Activated CD4-positive, alpha-beta T cell treated with anti-CD3 and anti-CD28 coated beads, Interleukin-2, amount 10 ng/mL, durations not matched to agents 24 days and 14 days (primary cell): ENCODE measurements at regions not wholly inside any gene's neighbourhood (a gene's known extent, or its start where the extent isn't known, plus 50 kb on each side); places are given as distances from the start of the nearest gene placed in this dataset.

Source experiments
- DNase-seq: peaks from one replicate; pipeline ENCODE4 v3.0.0; 2022
- H3K27ac Mint-ChIP-seq: one replicate; pipeline ENCODE4 v1.8.0; 2022; ENCODE audit warnings: mild to moderate bottlenecking, mixed read lengths
- H3K27me3 Mint-ChIP-seq: one replicate; pipeline ENCODE4 v1.8.0; 2022; ENCODE audit warnings: mixed read lengths
- H3K36me3 Mint-ChIP-seq: one replicate; pipeline ENCODE4 v1.8.0; 2022; ENCODE audit warnings: low read depth, mild to moderate bottlenecking, mixed read lengths
- H3K4me1 Mint-ChIP-seq: one replicate; pipeline ENCODE4 v1.8.0; 2021; ENCODE audit warnings: mixed read lengths
- H3K4me3 Mint-ChIP-seq: one replicate; pipeline ENCODE4 v1.8.0; 2022; ENCODE audit warnings: mild to moderate bottlenecking, moderate library complexity, mixed read lengths
- H3K9me3 Mint-ChIP-seq: one replicate; pipeline ENCODE4 v1.8.0; 2021; ENCODE audit warnings: mixed read lengths
- intact Hi-C: fragments of 100-400 bp; cut with micrococcal nuclease; formaldehyde crosslinking; loops from one replicate; pipeline ENCODE4 v1.15.1; 2023

GRCh38 chr7:46162609-46163008 is 241.5 kb upstream of the IGFBP3 start:
- Mint-ChIP-seq H3K4me3 (no peak overlapping the region), H3K27me3 (no peaks in the 10 kb centered on the region), H3K27ac (no peak overlapping the region), H3K9me3 (no peaks in the 10 kb centered on the region), H3K4me1 (no peaks in the 10 kb centered on the region), H3K36me3 (no peaks in the 10 kb centered on the region)
- intact Hi-C loops = no loop called here
- no peak for DNase-seq

- intact Hi-C loops = no loop called here
- Mint-ChIP-seq H3K27me3 (no peaks in the 10 kb centered on the region), H3K36me3 (no peaks in the 10 kb centered on the region), H3K9me3 (no peaks in the 10 kb centered on the region), H3K27ac (no peak overlapping the region), H3K4me3 (no peak overlapping the region), H3K4me1 (no peaks in the 10 kb centered on the region)
- no peak for DNase-seq
These were observed 239.8 kb upstream of the IGFBP3 start for GRCh38 chr7:46160861-46161260.

- DNase-seq = peak; percentile 8
- H3K4me1 Mint-ChIP-seq = no peaks in the 10 kb centered on the region
- no peaks in the 10 kb centered on the region for H3K36me3 Mint-ChIP-seq
- intact Hi-C loops = no loop called here
- H3K9me3 Mint-ChIP-seq = no peaks in the 10 kb centered on the region
- H3K4me3 Mint-ChIP-seq = no peak overlapping the region
- no peaks in the 10 kb centered on the region for H3K27me3 Mint-ChIP-seq
- no peak overlapping the region for H3K27ac Mint-ChIP-seq
These were observed 236.9 kb upstream of the IGFBP3 start for GRCh38 chr7:46157931-46158330.

- Mint-ChIP-seq H3K36me3 (no peaks in the 10 kb centered on the region), H3K4me1 (no peaks in the 10 kb centered on the region), H3K9me3 (no peaks in the 10 kb centered on the region), H3K27ac (no peak overlapping the region), H3K27me3 (no peaks in the 10 kb centered on the region), H3K4me3 (no peak overlapping the region)
- intact Hi-C loops = no loop called here
- peak; percentile 25 for DNase-seq
These were observed 236.3 kb upstream of the IGFBP3 start for GRCh38 chr7:46157404-46157803.

- DNase-seq = no peak
- Mint-ChIP-seq H3K27ac (no peak overlapping the region), H3K36me3 (no peaks in the 10 kb centered on the region), H3K27me3 (no peaks in the 10 kb centered on the region), H3K4me1 (no peaks in the 10 kb centered on the region), H3K4me3 (no peak overlapping the region), H3K9me3 (no peaks in the 10 kb centered on the region)
- intact Hi-C loops = no loop called here
These were observed 235.8 kb upstream of the IGFBP3 start for GRCh38 chr7:46156853-46157252.

- Mint-ChIP-seq H3K9me3 (no peaks in the 10 kb centered on the region), H3K4me3 (no peak overlapping the region), H3K4me1 (no peaks in the 10 kb centered on the region), H3K36me3 (no peaks in the 10 kb centered on the region), H3K27me3 (no peaks in the 10 kb centered on the region), H3K27ac (no peak overlapping the region)
- DNase-seq = no peak
- intact Hi-C loops = no loop called here
These were observed 235.0 kb upstream of the IGFBP3 start for GRCh38 chr7:46156086-46156485.

- H3K27me3 Mint-ChIP-seq = no peaks in the 10 kb centered on the region
These were observed 234.3 kb upstream of the IGFBP3 start for GRCh38 chr7:46155367-46155766.

GRCh38 chr7:46153951-46154787 is 233.1 kb upstream of the IGFBP3 start:
- H3K27me3 Mint-ChIP-seq = no peaks in the 10 kb centered on the region
- no peaks in the 10 kb centered on the region for H3K9me3 Mint-ChIP-seq
- H3K4me3 Mint-ChIP-seq = no peak overlapping the region
- intact Hi-C loops = no loop called here
- H3K4me1 Mint-ChIP-seq = no peaks in the 10 kb centered on the region
- H3K27ac Mint-ChIP-seq = no peak overlapping the region
- H3K36me3 Mint-ChIP-seq = no peaks in the 10 kb centered on the region
- DNase-seq = no peak

More at GRCh38 chr7:46155367-46155766, 234.3 kb upstream of the IGFBP3 start:
- intact Hi-C loops = no loop called here
- no peaks in the 10 kb centered on the region for H3K36me3 Mint-ChIP-seq
- no peaks in the 10 kb centered on the region for H3K4me1 Mint-ChIP-seq
- H3K4me3 Mint-ChIP-seq = no peak overlapping the region
- H3K27ac Mint-ChIP-seq = no peak overlapping the region
- DNase-seq = no peak
- H3K9me3 Mint-ChIP-seq = no peaks in the 10 kb centered on the region

GRCh38 chr7:46153583-46153950 is 232.5 kb upstream of the IGFBP3 start:
- no peaks in the 10 kb centered on the region for H3K4me1 Mint-ChIP-seq
- no peaks in the 10 kb centered on the region for H3K9me3 Mint-ChIP-seq
- H3K4me3 Mint-ChIP-seq = no peak overlapping the region
- H3K27ac Mint-ChIP-seq = no peak overlapping the region
- intact Hi-C loops = no loop called here
- no peak for DNase-seq
- H3K36me3 Mint-ChIP-seq = no peaks in the 10 kb centered on the region
- H3K27me3 Mint-ChIP-seq = no peaks in the 10 kb centered on the region

- no peaks in the 10 kb centered on the region for H3K27me3 Mint-ChIP-seq
- no peak for DNase-seq
- intact Hi-C loops = no loop called here
- no peak overlapping the region for H3K27ac Mint-ChIP-seq
- H3K36me3 Mint-ChIP-seq = no peaks in the 10 kb centered on the region
- H3K4me3 Mint-ChIP-seq = no peak overlapping the region
- H3K9me3 Mint-ChIP-seq = no peaks in the 10 kb centered on the region
- H3K4me1 Mint-ChIP-seq = no peaks in the 10 kb centered on the region
These were observed 231.6 kb upstream of the IGFBP3 start for GRCh38 chr7:46152696-46153095.

- no peak overlapping the region for H3K4me3 Mint-ChIP-seq
- H3K27ac Mint-ChIP-seq = no peak overlapping the region
- DNase-seq = no peak
- H3K27me3 Mint-ChIP-seq = no peaks in the 10 kb centered on the region
- H3K4me1 Mint-ChIP-seq = no peaks in the 10 kb centered on the region
- H3K9me3 Mint-ChIP-seq = no peaks in the 10 kb centered on the region
- no peaks in the 10 kb centered on the region for H3K36me3 Mint-ChIP-seq
- intact Hi-C loops = no loop called here
These were observed 229.6 kb upstream of the IGFBP3 start for GRCh38 chr7:46150721-46151120.

GRCh38 chr7:46150202-46150601 is 229.1 kb upstream of the IGFBP3 start:
- DNase-seq = no peak
- intact Hi-C loops = no loop called here
- H3K4me1 Mint-ChIP-seq = no peaks in the 10 kb centered on the region
- no peak overlapping the region for H3K4me3 Mint-ChIP-seq
- no peaks in the 10 kb centered on the region for H3K27me3 Mint-ChIP-seq
- H3K36me3 Mint-ChIP-seq = no peaks in the 10 kb centered on the region
- no peak overlapping the region for H3K27ac Mint-ChIP-seq
- H3K9me3 Mint-ChIP-seq = no peaks in the 10 kb centered on the region

- intact Hi-C loops = no loop called here
These were observed 226.8 kb upstream of the IGFBP3 start for GRCh38 chr7:46147871-46148270.

GRCh38 chr7:46146454-46147255 is 225.6 kb upstream of the IGFBP3 start:
- no peaks in the 10 kb centered on the region for H3K4me1 Mint-ChIP-seq
- H3K9me3 Mint-ChIP-seq = no peaks in the 10 kb centered on the region
- no peak overlapping the region for H3K27ac Mint-ChIP-seq
- no peak for DNase-seq
- no peaks in the 10 kb centered on the region for H3K36me3 Mint-ChIP-seq
- H3K27me3 Mint-ChIP-seq = no peaks in the 10 kb centered on the region
- no peak overlapping the region for H3K4me3 Mint-ChIP-seq
- intact Hi-C loops = no loop called here

More at GRCh38 chr7:46147871-46148270, 226.8 kb upstream of the IGFBP3 start:
- H3K9me3 Mint-ChIP-seq = no peaks in the 10 kb centered on the region
- H3K36me3 Mint-ChIP-seq = no peaks in the 10 kb centered on the region
- no peaks in the 10 kb centered on the region for H3K4me1 Mint-ChIP-seq
- no peak overlapping the region for H3K27ac Mint-ChIP-seq
- H3K4me3 Mint-ChIP-seq = no peak overlapping the region
- DNase-seq = no peak
- H3K27me3 Mint-ChIP-seq = no peaks in the 10 kb centered on the region
